Mesothelial cell of epicardium (in vitro differentiated cells): ENCODE measurements at regions not wholly inside any gene's neighbourhood (a gene's known extent, or its start where the extent isn't known, plus 50 kb on each side); places are given as distances from the start of the nearest gene placed in this dataset.

Source experiments
- DNase-seq, 2 experiments: peaks; one replicate each; pipeline ENCODE4 v3.0.0; 2021; ENCODE audit warnings: low spot score in 2 of 2; ENCODE audit not compliant: unreplicated experiment in 2 of 2
- H3K27ac Mint-ChIP-seq: 2 replicates; pipeline ENCODE4 v1.8.0; 2021; ENCODE audit warnings: mixed read lengths
- H3K27me3 Mint-ChIP-seq: 2 replicates; pipeline ENCODE4 v1.8.0; 2021; ENCODE audit warnings: low read depth, mixed read lengths
- H3K36me3 Mint-ChIP-seq: 2 replicates; pipeline ENCODE4 v1.8.0; 2021; ENCODE audit warnings: mixed read lengths
- H3K4me1 Mint-ChIP-seq: 2 replicates; pipeline ENCODE4 v1.8.0; 2021; ENCODE audit warnings: mixed read lengths
- H3K4me3 Mint-ChIP-seq: 2 replicates; pipeline ENCODE4 v1.8.0; 2021; ENCODE audit warnings: mild to moderate bottlenecking, moderate library complexity, mixed read lengths
- H3K9me3 Mint-ChIP-seq: 2 replicates; pipeline ENCODE4 v1.8.0; 2021; ENCODE audit warnings: mixed read lengths
- CTCF ChIP-seq: fragments of 200-600 bp; sonication (generic); IDR thresholded peaks from one replicate; pipeline ENCODE4 v1.5.0; 2021; ENCODE audit warnings: antibody characterized with exemption; ENCODE audit not compliant: unreplicated experiment

- no peak overlapping the region for H3K4me3 Mint-ChIP-seq
- H3K27ac Mint-ChIP-seq: no peak overlapping the region
- no peak for TF ChIP-seq CTCF
- no peaks in the 10 kb centered on the region for H3K9me3 Mint-ChIP-seq
- peaks cover 30% of the 10 kb centered on the region for H3K27me3 Mint-ChIP-seq
- H3K4me1 Mint-ChIP-seq: peaks cover 12% of the 10 kb centered on the region
- DNase-seq: no peak
- no peaks in the 10 kb centered on the region for H3K36me3 Mint-ChIP-seq
These were observed 383.8 kb upstream of the PSMD7 start for GRCh38 chr16:73912850-73913249.

- H3K27ac Mint-ChIP-seq: no peak overlapping the region
- peaks cover 31% of the 10 kb centered on the region for H3K27me3 Mint-ChIP-seq
- TF ChIP-seq CTCF: no peak
- no peak for DNase-seq
- H3K36me3 Mint-ChIP-seq: no peaks in the 10 kb centered on the region
- H3K4me3 Mint-ChIP-seq: no peak overlapping the region
- peaks cover 12% of the 10 kb centered on the region for H3K4me1 Mint-ChIP-seq
- no peaks in the 10 kb centered on the region for H3K9me3 Mint-ChIP-seq
These were observed 384.3 kb upstream of the PSMD7 start for GRCh38 chr16:73912281-73912680.

GRCh38 chr16:73909529-73910035, 387.0 kb upstream of the PSMD7 start:
- H3K4me3 Mint-ChIP-seq: no peak overlapping the region
- H3K36me3 Mint-ChIP-seq: no peaks in the 10 kb centered on the region
- peaks cover 33% of the 10 kb centered on the region for H3K27me3 Mint-ChIP-seq
- DNase-seq: no peak
- no peaks in the 10 kb centered on the region for H3K9me3 Mint-ChIP-seq
- no peak for TF ChIP-seq CTCF
- H3K27ac Mint-ChIP-seq: no peak overlapping the region
- no peaks in the 10 kb centered on the region for H3K4me1 Mint-ChIP-seq

GRCh38 chr16:73891129-73891542, 405.5 kb upstream of the PSMD7 start:
- Mint-ChIP-seq H3K27me3 (peaks cover 50% of the 10 kb centered on the region), H3K4me1 (peaks cover 17% of the 10 kb centered on the region), H3K9me3 (no peaks in the 10 kb centered on the region), H3K4me3 (peak overlapping the region; percentile 62), H3K36me3 (no peaks in the 10 kb centered on the region), H3K27ac (peak overlapping the region; percentile 28)
- no peak for TF ChIP-seq CTCF
- no peak for DNase-seq

GRCh38 chr16:73890186-73891128, 406.2 kb upstream of the PSMD7 start:
- Mint-ChIP-seq H3K4me1 (peaks cover 17% of the 10 kb centered on the region), H3K27ac (no peak overlapping the region), H3K4me3 (peak overlapping the region; percentile 62), H3K9me3 (no peaks in the 10 kb centered on the region), H3K27me3 (peaks cover 54% of the 10 kb centered on the region), H3K36me3 (no peaks in the 10 kb centered on the region)
- TF ChIP-seq CTCF: no peak
- DNase-seq: no peak
